ENCODE measurements at regions not wholly inside any gene's neighbourhood (a gene's known extent, or its start where the extent isn't known, plus 50 kb on each side); places are given as distances from the start of the nearest gene placed in this dataset.

DNA sequence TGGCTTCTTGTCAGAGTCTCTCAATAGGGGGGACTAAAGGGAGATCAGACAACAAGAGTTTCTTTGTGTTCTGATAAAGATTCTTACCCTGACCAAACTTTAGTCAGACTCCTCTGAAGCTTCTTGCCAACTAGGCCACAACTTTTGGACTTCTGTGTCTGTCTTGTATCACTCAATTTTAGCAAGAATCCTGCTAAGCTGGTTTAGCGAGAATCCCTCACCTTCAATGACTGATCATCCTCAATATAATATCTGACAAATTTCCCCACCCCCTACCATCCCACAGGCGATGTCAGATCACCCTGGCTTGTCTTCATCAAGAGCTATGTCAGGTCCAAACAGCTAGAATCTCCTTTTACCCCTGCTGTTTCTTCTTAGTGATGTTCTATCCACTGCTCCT, 215.2 kb downstream of the RASSF9 start:
- TF ChIP-seq, protein P1, sequence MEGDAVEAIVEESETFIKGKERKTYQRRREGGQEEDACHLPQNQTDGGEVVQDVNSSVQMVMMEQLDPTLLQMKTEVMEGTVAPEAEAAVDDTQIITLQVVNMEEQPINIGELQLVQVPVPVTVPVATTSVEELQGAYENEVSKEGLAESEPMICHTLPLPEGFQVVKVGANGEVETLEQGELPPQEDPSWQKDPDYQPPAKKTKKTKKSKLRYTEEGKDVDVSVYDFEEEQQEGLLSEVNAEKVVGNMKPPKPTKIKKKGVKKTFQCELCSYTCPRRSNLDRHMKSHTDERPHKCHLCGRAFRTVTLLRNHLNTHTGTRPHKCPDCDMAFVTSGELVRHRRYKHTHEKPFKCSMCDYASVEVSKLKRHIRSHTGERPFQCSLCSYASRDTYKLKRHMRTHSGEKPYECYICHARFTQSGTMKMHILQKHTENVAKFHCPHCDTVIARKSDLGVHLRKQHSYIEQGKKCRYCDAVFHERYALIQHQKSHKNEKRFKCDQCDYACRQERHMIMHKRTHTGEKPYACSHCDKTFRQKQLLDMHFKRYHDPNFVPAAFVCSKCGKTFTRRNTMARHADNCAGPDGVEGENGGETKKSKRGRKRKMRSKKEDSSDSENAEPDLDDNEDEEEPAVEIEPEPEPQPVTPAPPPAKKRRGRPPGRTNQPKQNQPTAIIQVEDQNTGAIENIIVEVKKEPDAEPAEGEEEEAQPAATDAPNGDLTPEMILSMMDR (IDR thresholded peaks at IDR 0.05) = no peak
- TF ChIP-seq POLR2A (IDR thresholded peaks at IDR 0.05) = no peak
- Histone ChIP-seq H3K27me3 (no peaks in the 10 kb centered on the region), H3K27ac (no peak overlapping the region), H3K9me3 (no peaks in the 10 kb centered on the region), H3K4me3 (replicated peaks in 1 of 3) (no peak overlapping the region), H3K4me1 (no peaks in the 10 kb centered on the region), H3K36me3 (no peaks in the 10 kb centered on the region)
- DNase-seq = no peak
- 90 to 95% methylated on average over 2 of the region's 2 CpGs for WGBS, 2 donors
- intact Hi-C loops (cut with DNase I) = no loop called here

DNA sequence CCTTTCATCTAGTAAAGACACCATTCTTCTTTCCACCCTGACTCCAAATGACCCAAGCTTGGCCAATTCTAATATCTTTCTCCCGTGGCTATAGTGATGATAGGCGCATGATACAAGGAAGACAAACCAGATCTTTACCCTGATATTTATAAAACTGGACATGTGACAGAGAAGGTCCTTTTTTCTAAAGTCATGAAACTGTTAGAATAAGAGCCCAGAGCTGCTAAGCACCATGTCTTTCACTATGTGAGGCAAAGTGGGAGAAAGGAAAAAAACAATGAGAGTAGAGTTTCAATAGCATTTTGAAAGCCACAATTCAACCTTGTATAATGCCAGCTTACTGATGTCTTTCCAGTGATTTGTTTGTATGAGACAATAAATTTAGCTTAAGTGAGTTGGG, 212.4 kb downstream of the RASSF9 start:
- H3K9me3 ChIP-seq = no peaks in the 10 kb centered on the region
- intact Hi-C loops (cut with DNase I) = no loop called here
- no peaks in the 10 kb centered on the region for H3K36me3 ChIP-seq
- no peaks in the 10 kb centered on the region for H3K27me3 ChIP-seq
- H3K4me1 ChIP-seq = no peaks in the 10 kb centered on the region
- 94 to 96% methylated on average over 2 of the region's 2 CpGs for WGBS, 2 donors
- TF ChIP-seq, protein P1 (IDR thresholded peaks at IDR 0.05) = no peak
- TF ChIP-seq POLR2A (IDR thresholded peaks at IDR 0.05) = no peak
- DNase-seq = no peak
- H3K4me3 ChIP-seq (replicated peaks in 1 of 3) = no peak overlapping the region
- no peak overlapping the region for H3K27ac ChIP-seq

GRCh38 chr12:85625467-85625866, 210.7 kb downstream of the RASSF9 start:
- TF ChIP-seq, protein P1 (IDR thresholded peaks at IDR 0.05) = no peak
- no peak for TF ChIP-seq POLR2A (IDR thresholded peaks at IDR 0.05)
- Histone ChIP-seq H3K27ac (no peak overlapping the region), H3K4me1 (no peaks in the 10 kb centered on the region), H3K27me3 (no peaks in the 10 kb centered on the region), H3K4me3 (replicated peaks in 1 of 3) (no peak overlapping the region), H3K9me3 (no peaks in the 10 kb centered on the region), H3K36me3 (no peaks in the 10 kb centered on the region)
- 63 to 95% methylated on average over 2 of the region's 2 CpGs for WGBS, 2 donors
- DNase-seq = no peak
- intact Hi-C loops (cut with DNase I) = no loop called here

GRCh38 chr12:85626001-85626783, 210.0 kb downstream of the RASSF9 start:
- Histone ChIP-seq H3K4me3 (replicated peaks in 1 of 3) (no peak overlapping the region), H3K9me3 (no peaks in the 10 kb centered on the region), H3K27ac (no peak overlapping the region), H3K27me3 (no peaks in the 10 kb centered on the region), H3K4me1 (no peaks in the 10 kb centered on the region), H3K36me3 (no peaks in the 10 kb centered on the region)
- WGBS, 2 donors = 91 to 97% methylated on average over 1 of the region's 1 CpG
- intact Hi-C loops (cut with DNase I) = no loop called here
- DNase-seq = no peak
- TF ChIP-seq, protein P1 (IDR thresholded peaks at IDR 0.05) = no peak
- TF ChIP-seq POLR2A (IDR thresholded peaks at IDR 0.05) = no peak

- WGBS, 2 donors = 78 to 88% methylated on average over 1 of the region's 1 CpG
- DNase-seq = no peak
- no peaks in the 10 kb centered on the region for H3K4me1 ChIP-seq
- H3K36me3 ChIP-seq = no peaks in the 10 kb centered on the region
- H3K27me3 ChIP-seq = no peaks in the 10 kb centered on the region
- no peak overlapping the region for H3K4me3 ChIP-seq (replicated peaks in 1 of 3)
- no peak overlapping the region for H3K27ac ChIP-seq
- H3K9me3 ChIP-seq = no peaks in the 10 kb centered on the region
- no peak for TF ChIP-seq POLR2A (IDR thresholded peaks at IDR 0.05)
- TF ChIP-seq, protein P1 (IDR thresholded peaks at IDR 0.05) = no peak
- intact Hi-C loops (cut with DNase I) = no loop called here
Observed at GRCh38 chr12:85626784-85627171, 209.4 kb downstream of the RASSF9 start.
